RWPE1 (cell line): ENCODE measurements at regions not wholly inside any gene's neighbourhood (a gene's known extent, or its start where the extent isn't known, plus 50 kb on each side); places are given as distances from the start of the nearest gene placed in this dataset.

Experiments used
- CTCF ChIA-PET: fragments of 350-600 bp; sonication (Branson Sonifier 250); formaldehyde crosslinking; extraction: SDS; loops from one replicate; lab custom pipeline; 2021; lab: Yijun Ruan, JAX
- POLR2A ChIA-PET: fragments of 400-600 bp; formaldehyde crosslinking; extraction: SDS; loops from one replicate; lab custom pipeline; 2020; ENCODE audit warnings: antibody characterized with exemption; ENCODE audit not compliant: low non-redundant PET; lab: Yijun Ruan, JAX
- DNase-seq: peaks from one replicate; pipeline ENCODE4 v3.0.0; 2012; ENCODE audit warnings: low spot score
- H3K27ac ChIP-seq: fragments of 450-650 bp; 2 replicates; pipeline ENCODE4 v1.5.1; 2017
- CTCF ChIP-seq: fragments of 450-650 bp; conservative IDR thresholded peaks from 2 replicates; pipeline ENCODE4 v1.5.1; 2017; ENCODE audit warnings: low read depth, mild to moderate bottlenecking

- peak; percentile 37 for DNase-seq
- ChIA-PET CTCF (no interaction called here), POLR2A (no interaction called here)
These were observed 631.3 kb downstream of the DIAPH3 start for GRCh38 chr13:59532405-59532804.

GRCh38 chr13:59533561-59534555, 629.9 kb downstream of the DIAPH3 start:
- peak; percentile 62 for DNase-seq
- no peak for TF ChIP-seq CTCF
- CTCF ChIA-PET: no interaction called here
- POLR2A ChIA-PET: no interaction called here
- H3K27ac ChIP-seq: no peak overlapping the region

More at GRCh38 chr13:59532405-59532804, 631.3 kb downstream of the DIAPH3 start:
- no peak overlapping the region for H3K27ac ChIP-seq
- no peak for TF ChIP-seq CTCF

- TF ChIP-seq CTCF: no peak
- no peak for DNase-seq
- H3K27ac ChIP-seq: no peak overlapping the region
- CTCF ChIA-PET: interaction anchor here (0.5 kb wide), 1 partner anchor 42 kb away, joined by 3 read pairs; no protein-coding TSS in a partner anchor
- POLR2A ChIA-PET: no interaction called here
These were observed 628.9 kb downstream of the DIAPH3 start for GRCh38 chr13:59534806-59535205.

- CTCF ChIA-PET: no interaction called here
- POLR2A ChIA-PET: no interaction called here
These were observed 626.2 kb downstream of the DIAPH3 start for GRCh38 chr13:59537500-59537899.

GRCh38 chr13:59538512-59538911, 625.2 kb downstream of the DIAPH3 start:
- no peak overlapping the region for H3K27ac ChIP-seq
- POLR2A ChIA-PET: no interaction called here
- CTCF ChIA-PET: no interaction called here
- no peak for TF ChIP-seq CTCF
- no peak for DNase-seq

More at GRCh38 chr13:59537500-59537899, 626.2 kb downstream of the DIAPH3 start:
- H3K27ac ChIP-seq: no peak overlapping the region
- no peak for DNase-seq
- TF ChIP-seq CTCF: no peak

GRCh38 chr13:59542303-59542702, 621.4 kb downstream of the DIAPH3 start:
- no peak for DNase-seq
- no peak overlapping the region for H3K27ac ChIP-seq
- CTCF ChIA-PET: no interaction called here
- POLR2A ChIA-PET: no interaction called here
- TF ChIP-seq CTCF: no peak
